ENCODE measurements at regions not wholly inside any gene's neighbourhood (a gene's known extent, or its start where the extent isn't known, plus 50 kb on each side); places are given as distances from the start of the nearest gene placed in this dataset.

DNA sequence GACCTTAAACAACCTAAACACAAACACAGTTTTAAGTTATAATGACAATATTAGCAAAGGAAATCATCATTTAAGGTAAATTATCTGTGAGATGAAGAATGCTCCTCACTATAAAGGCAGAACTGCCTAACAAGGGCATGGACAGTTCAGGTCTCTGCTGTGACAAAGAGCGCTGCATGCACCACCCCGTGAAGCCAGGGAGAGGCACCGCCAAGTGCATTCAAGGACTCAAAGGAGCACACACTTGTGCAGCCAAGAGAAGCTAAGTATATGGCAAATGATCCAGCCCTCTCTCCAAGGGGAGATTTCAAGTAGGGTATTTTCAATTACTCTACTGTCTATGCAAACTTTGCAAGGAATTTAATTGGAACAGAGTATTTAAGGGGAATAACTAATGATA lies 126.0 kb downstream of the RAP2A start:
- DNase-seq (ENCODE audit: low spot score) (no peak), ATAC-seq (no peak; the same call in 2 of the 3 replicates)
- Histone ChIP-seq H3K79me2 (replicated peaks; ENCODE audit: insufficient read depth) (no peaks in the 10 kb centered on the region), H3K4me2 (no peak overlapping the region), H3K27me3 (ENCODE audit: insufficient read depth) (no peaks in the 10 kb centered on the region), H3K4me3 (no peak overlapping the region), H3K36me3 (ENCODE audit: insufficient read depth) (no peaks in the 10 kb centered on the region; the same call in 1 of the 2 replicates), H3K4me1 (ENCODE audit: insufficient read depth) (0 out of 2 replicates have a peak, but pooled peaks cover 5% of the 10 kb centered on the region), H3F3A (replicated peaks; ENCODE audit: low read depth) (no peaks in the 10 kb centered on the region), H3K27ac (ENCODE audit: low read depth) (no peak overlapping the region), H4K20me1 (replicated peaks; ENCODE audit: insufficient read depth) (no peaks in the 10 kb centered on the region), H3K9me2 (ENCODE audit: insufficient read depth) (peaks cover 6% of the 10 kb centered on the region; the same call in 1 of the 2 replicates), H2AFZ (no peak overlapping the region)
- no peaks in the 10 kb centered on the region for H3K36me3 Mint-ChIP-seq (ENCODE audit: low read depth)
- H3K4me3 Mint-ChIP-seq = no peak overlapping the region
- TF ChIP-seq JUNB (IDR thresholded peaks at IDR 0.05; ENCODE audit: unreplicated experiment) (no peak), ZNF462 (CRISPR knock-in tag; IDR thresholded peaks at IDR 0.05) (no peak), CREB1 (CRISPR knock-in tag; IDR thresholded peaks at IDR 0.05; ENCODE audit: low read depth) (no peak), EZH2 (IDR thresholded peaks at IDR 0.05; ENCODE audit: low read depth, unreplicated experiment) (no peak), NANOG (IDR thresholded peaks at IDR 0.05; ENCODE audit: borderline replicate concordance) (no peak), STAT1 (IDR thresholded peaks at IDR 0.05; ENCODE audit: unreplicated experiment) (no peak), ZNF331 (CRISPR knock-in tag; IDR thresholded peaks at IDR 0.05; ENCODE audit: low read depth) (no peak), ETS1 (IDR thresholded peaks at IDR 0.05) (no peak), EZH2phosphoT487 (IDR thresholded peaks at IDR 0.05; ENCODE audit: unreplicated experiment) (no peak)
- TF ChIP-seq, protein P1, sequence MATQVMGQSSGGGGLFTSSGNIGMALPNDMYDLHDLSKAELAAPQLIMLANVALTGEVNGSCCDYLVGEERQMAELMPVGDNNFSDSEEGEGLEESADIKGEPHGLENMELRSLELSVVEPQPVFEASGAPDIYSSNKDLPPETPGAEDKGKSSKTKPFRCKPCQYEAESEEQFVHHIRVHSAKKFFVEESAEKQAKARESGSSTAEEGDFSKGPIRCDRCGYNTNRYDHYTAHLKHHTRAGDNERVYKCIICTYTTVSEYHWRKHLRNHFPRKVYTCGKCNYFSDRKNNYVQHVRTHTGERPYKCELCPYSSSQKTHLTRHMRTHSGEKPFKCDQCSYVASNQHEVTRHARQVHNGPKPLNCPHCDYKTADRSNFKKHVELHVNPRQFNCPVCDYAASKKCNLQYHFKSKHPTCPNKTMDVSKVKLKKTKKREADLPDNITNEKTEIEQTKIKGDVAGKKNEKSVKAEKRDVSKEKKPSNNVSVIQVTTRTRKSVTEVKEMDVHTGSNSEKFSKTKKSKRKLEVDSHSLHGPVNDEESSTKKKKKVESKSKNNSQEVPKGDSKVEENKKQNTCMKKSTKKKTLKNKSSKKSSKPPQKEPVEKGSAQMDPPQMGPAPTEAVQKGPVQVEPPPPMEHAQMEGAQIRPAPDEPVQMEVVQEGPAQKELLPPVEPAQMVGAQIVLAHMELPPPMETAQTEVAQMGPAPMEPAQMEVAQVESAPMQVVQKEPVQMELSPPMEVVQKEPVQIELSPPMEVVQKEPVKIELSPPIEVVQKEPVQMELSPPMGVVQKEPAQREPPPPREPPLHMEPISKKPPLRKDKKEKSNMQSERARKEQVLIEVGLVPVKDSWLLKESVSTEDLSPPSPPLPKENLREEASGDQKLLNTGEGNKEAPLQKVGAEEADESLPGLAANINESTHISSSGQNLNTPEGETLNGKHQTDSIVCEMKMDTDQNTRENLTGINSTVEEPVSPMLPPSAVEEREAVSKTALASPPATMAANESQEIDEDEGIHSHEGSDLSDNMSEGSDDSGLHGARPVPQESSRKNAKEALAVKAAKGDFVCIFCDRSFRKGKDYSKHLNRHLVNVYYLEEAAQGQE (IDR thresholded peaks at IDR 0.05; ENCODE audit: unreplicated experiment) = no peak
- no peaks in the 10 kb centered on the region; the same call in 2 of the 3 replicates for H3K9me3 Mint-ChIP-seq
- no peaks in the 10 kb centered on the region for H3K27me3 Mint-ChIP-seq (ENCODE audit: insufficient read depth, low read depth, poor library complexity)
- no peaks in the 10 kb centered on the region for H3K4me1 Mint-ChIP-seq
- no peak overlapping the region for H3K27ac Mint-ChIP-seq
